ENCODE measurements at regions not wholly inside any gene's neighbourhood (a gene's known extent, or its start where the extent isn't known, plus 50 kb on each side); places are given as distances from the start of the nearest gene placed in this dataset.

DNA sequence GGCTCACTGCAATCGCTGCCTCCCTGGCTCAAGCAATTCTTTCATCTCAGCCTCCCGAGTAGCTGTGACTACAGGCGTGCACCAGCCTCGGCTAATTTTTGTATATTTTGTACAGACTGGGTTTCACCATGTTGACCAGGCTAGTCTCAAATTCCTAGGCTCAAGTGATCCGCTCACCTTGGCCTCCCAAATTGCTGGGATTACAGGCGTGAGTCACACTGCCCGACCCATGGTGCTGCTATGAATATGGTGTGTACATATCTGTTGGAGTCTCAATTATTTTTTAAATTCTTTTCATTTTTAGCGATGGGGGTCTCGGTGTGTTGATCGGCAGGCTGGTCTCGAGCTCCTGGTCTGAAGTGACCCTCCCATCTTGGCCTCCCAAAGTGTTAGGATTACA lies 78.0 kb upstream of the PRKX start:
- intact Hi-C loops (cut with micrococcal nuclease), result no loop called here
- no peak for TF ChIP-seq RFX5 (IDR thresholded peaks at IDR 0.05; ENCODE audit: low read depth, low read length)
- TF ChIP-seq MXI1 (IDR thresholded peaks at IDR 0.05; ENCODE audit: borderline replicate concordance, low read depth, low read length), result no peak
- no peak for TF ChIP-seq MAZ (IDR thresholded peaks at IDR 0.05; ENCODE audit: borderline replicate concordance, low read depth, low read length)
- TF ChIP-seq MAFK (IDR thresholded peaks at IDR 0.05; ENCODE audit: low read depth, low read length), result no peak
- TF ChIP-seq CHD1 (IDR thresholded peaks at IDR 0.05; ENCODE audit: low read depth, low read length), result no peak
- TF ChIP-seq CTCF (conservative IDR thresholded peaks at IDR 0.05; ENCODE audit: low read depth, low read length), result no peak
- TF ChIP-seq POLR2A (IDR thresholded peaks at IDR 0.05; ENCODE audit: low read depth, low read length), result no peak
- no peak for TF ChIP-seq FOS (IDR thresholded peaks at IDR 0.05; ENCODE audit: low read depth, low read length)
- TF ChIP-seq, protein P1, sequence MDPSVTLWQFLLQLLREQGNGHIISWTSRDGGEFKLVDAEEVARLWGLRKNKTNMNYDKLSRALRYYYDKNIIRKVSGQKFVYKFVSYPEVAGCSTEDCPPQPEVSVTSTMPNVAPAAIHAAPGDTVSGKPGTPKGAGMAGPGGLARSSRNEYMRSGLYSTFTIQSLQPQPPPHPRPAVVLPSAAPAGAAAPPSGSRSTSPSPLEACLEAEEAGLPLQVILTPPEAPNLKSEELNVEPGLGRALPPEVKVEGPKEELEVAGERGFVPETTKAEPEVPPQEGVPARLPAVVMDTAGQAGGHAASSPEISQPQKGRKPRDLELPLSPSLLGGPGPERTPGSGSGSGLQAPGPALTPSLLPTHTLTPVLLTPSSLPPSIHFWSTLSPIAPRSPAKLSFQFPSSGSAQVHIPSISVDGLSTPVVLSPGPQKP (IDR thresholded peaks at IDR 0.05; ENCODE audit: borderline replicate concordance, low read depth, low read length), result no peak
- no peak for TF ChIP-seq SMC3 (IDR thresholded peaks at IDR 0.05; ENCODE audit: low read depth, low read length)
- H3K4me3 ChIP-seq (ENCODE audit: insufficient read depth, low read depth, low read length), result no peak overlapping the region

More for the DNA sequence above, 78.0 kb upstream of the PRKX start:
- H2AK5ac ChIP-seq (ENCODE audit: low read depth, low read length), result no peak overlapping the region
- no peak overlapping the region for H3K27ac ChIP-seq (ENCODE audit: insufficient read depth, low read length)
- H3K36me3 ChIP-seq (ENCODE audit: control insufficient read depth, insufficient read depth, low read length), result no peaks in the 10 kb centered on the region
- H2BK15ac ChIP-seq (ENCODE audit: low read depth, low read length), result no peak overlapping the region
- H4K5ac ChIP-seq (ENCODE audit: low read depth, low read length), result no peak overlapping the region
- H4K8ac ChIP-seq (ENCODE audit: low read depth in 2 of 2, low read length in 2 of 2), result no peak overlapping the region
- no CpG with 5 or more reads among the region's 11 CpGs for WGBS, 2 experiments (ENCODE audit: extremely low coverage in 2 of 2, insufficient read length in 1 of 2)
- no peak overlapping the region for H3K9ac ChIP-seq (ENCODE audit: low read depth, low read length)
- CTCF ChIA-PET, result no interaction called here
- dilution Hi-C loops (cut with HindIII; ENCODE audit: low sequenced_read_pairs, unreplicated experiment), result no loop called here
- H3K18ac ChIP-seq (ENCODE audit: low read depth, low read length), result no peak overlapping the region
- no peak overlapping the region for H3K56ac ChIP-seq (ENCODE audit: extremely low read depth, insufficient read depth, low read length)
- no peak overlapping the region for H3K23ac ChIP-seq (ENCODE audit: low read depth, low read length)
- H4K20me1 ChIP-seq (ENCODE audit: insufficient read depth, low read length), result no peaks in the 10 kb centered on the region
- ATAC-seq (ENCODE audit: low read depth), result no peak
- H3K4me2 ChIP-seq (ENCODE audit: low read depth, low read length), result no peak overlapping the region
- no TSS peak for BruUV-seq (replicated peaks)
- no peak overlapping the region for H2BK120ac ChIP-seq (ENCODE audit: low read depth, low read length)
- no peaks in the 10 kb centered on the region for H3K79me1 ChIP-seq (ENCODE audit: low read depth in 1 of 2, low read length in 2 of 2)
- H3K4me1 ChIP-seq (ENCODE audit: control insufficient read depth, insufficient read depth, low read length), result no peaks in the 10 kb centered on the region
- no peak overlapping the region for H3K4ac ChIP-seq (ENCODE audit: low read depth, low read length)
- H2BK5ac ChIP-seq (ENCODE audit: low read depth, low read length, poor library complexity, severe bottlenecking), result no peak overlapping the region
- in situ Hi-C loops (cut with MboI; ENCODE audit: low sequenced_read_pairs), result no loop called here
- H2AK9ac ChIP-seq (replicated peaks; ENCODE audit: low read depth, low read length, poor library complexity), result no peak overlapping the region
- no peak for DNase-seq
- H2BK20ac ChIP-seq (ENCODE audit: low read depth, low read length), result no peak overlapping the region
- H3K14ac ChIP-seq (replicated peaks; ENCODE audit: low read depth, low read length), result no peak overlapping the region
- H4K91ac ChIP-seq (ENCODE audit: insufficient read depth, low read depth, low read length), result no peak overlapping the region
- POLR2A ChIA-PET (ENCODE audit: unreplicated experiment), result no interaction called here
- H3K9me1 ChIP-seq (ENCODE audit: insufficient read depth, low read length), result no peaks in the 10 kb centered on the region
- H3K9me3 ChIP-seq (ENCODE audit: control insufficient read depth, insufficient read depth, low read length), result no peaks in the 10 kb centered on the region
- peaks cover 8% of the 10 kb centered on the region for H3K27me3 ChIP-seq (ENCODE audit: control insufficient read depth, insufficient read depth, low read length)
- no peak overlapping the region for H2AFZ ChIP-seq (replicated peaks; ENCODE audit: low read length, poor library complexity)

Data from IMR-90 (cell line).